Tibial nerve (tissue), 4 donors: ENCODE measurements at regions not wholly inside any gene's neighbourhood (a gene's known extent, or its start where the extent isn't known, plus 50 kb on each side); places are given as distances from the start of the nearest gene placed in this dataset.

ENCODE experiments used
- DNase-seq, 2 donors: peaks; one replicate each; pipeline ENCODE4 v3.0.0-alpha.2; 2019; ENCODE audit warnings: low spot score in 2 of 2
- H3K27ac ChIP-seq, 4 donors: fragments of 200-600 bp; sonication (generic) in 3 of 4; one replicate each; pipeline ENCODE4 v1.5.1; 2017 to 2019; ENCODE audit warnings: mild to moderate bottlenecking in 1 of 4
- H3K27me3 ChIP-seq, 2 donors: fragments of 200-600 bp; sonication (generic) in 1 of 2; one replicate each; pipeline versions ENCODE4 v1.5.1 to v1.6.0; 2017 to 2019
- H3K36me3 ChIP-seq, 3 donors: fragments of 200-600 bp; sonication (generic); one replicate each; pipeline ENCODE4 v1.5.1; 2018 to 2019
- H3K4me1 ChIP-seq, 4 donors: fragments of 200-600 bp; sonication (generic) in 3 of 4; one replicate each; pipeline ENCODE4 v1.5.1; 2017 to 2019
- H3K4me3 ChIP-seq, 4 donors: fragments of 200-600 bp; sonication (generic) in 3 of 4; one replicate each; pipeline ENCODE4 v1.5.1; 2017 to 2019; ENCODE audit warnings: mild to moderate bottlenecking in 1 of 4, moderate library complexity in 1 of 4
- H3K9me3 ChIP-seq, 4 donors: fragments of 200-600 bp; sonication (generic) in 3 of 4; one replicate each; pipeline ENCODE4 v1.5.1; 2017 to 2019
- EP300 ChIP-seq, 2 donors: sonication (generic); formaldehyde crosslinking; IDR thresholded peaks; one replicate each; pipeline ENCODE4 v1.6.1; 2017; ENCODE audit warnings: antibody characterized with exemption in 2 of 2, mild to moderate bottlenecking in 1 of 2
- POLR2A ChIP-seq, 2 donors: fragments of 450-650 bp; IDR thresholded peaks; one replicate each; pipeline ENCODE4 v1.6.1; 2017; ENCODE audit warnings: antibody characterized with exemption in 2 of 2, mild to moderate bottlenecking in 2 of 2, moderate library complexity in 2 of 2
- WGBS, 2 donors: methylation state at CpG; one replicate each; pipeline ENCODE4 v1.1.5; 2018; 5-methylcytosine and 5-hydroxymethylcytosine counted together
- TF ChIP-seq, protein P1 (sequence below), 5 experiments: fragments of 200-600 bp in 3 of 5; fragments of 450-650 bp in 2 of 5; sonication (generic) in 3 of 5; IDR thresholded peaks; one replicate each; pipeline ENCODE4 v1.5.1; 2016 to 2019; ENCODE audit warnings: antibody characterized with exemption in 5 of 5, mild to moderate bottlenecking in 3 of 5, moderate library complexity in 2 of 5

DNA sequence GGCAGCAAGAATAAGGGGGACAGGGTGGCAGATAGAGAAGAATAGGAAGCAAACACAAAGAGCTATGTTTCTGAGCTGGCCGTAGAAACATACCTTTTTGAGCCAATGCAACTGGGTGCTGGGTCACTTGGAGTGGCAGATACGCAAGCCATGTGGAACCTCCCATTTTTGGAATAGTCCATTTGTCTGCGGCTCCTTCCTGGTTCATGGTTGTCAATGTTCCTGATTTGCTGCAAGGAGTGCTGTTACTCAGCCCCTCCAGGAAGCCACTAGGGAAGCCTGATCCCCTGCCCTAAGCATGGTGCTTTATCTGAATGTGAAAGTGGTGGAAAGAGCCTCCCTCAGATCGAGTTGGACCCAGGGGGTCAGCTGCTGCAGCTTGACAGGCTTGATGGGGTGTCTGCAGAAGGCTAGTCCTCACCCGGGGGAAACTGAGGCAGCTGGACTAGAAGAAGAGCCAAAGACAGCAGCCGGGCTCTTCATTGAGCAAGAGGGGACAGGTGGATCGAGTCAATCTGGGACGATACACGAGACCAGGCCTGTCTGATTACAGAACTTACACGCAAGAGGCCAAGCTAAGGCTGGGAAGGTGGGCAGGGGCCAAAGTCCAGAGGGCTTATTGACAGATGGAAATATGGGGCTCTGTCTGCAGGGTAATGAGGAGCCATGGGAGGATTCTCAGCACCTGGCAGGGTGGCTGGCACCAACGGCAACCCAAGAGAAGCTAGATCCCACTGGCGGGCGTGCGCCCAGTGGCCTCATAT is 57.4 kb upstream of the CTNNBL1 start:
- H3K27me3 ChIP-seq: peaks cover 0 to 9% of the 10 kb centered on the region in 2 donors
- H3K9me3 ChIP-seq: peaks cover 0 to 42% (median 0%) of the 10 kb centered on the region in 4 donors
- H3K36me3 ChIP-seq: no peaks in the 10 kb centered on the region
- no peak overlapping the region for H3K4me3 ChIP-seq
- H3K4me1 ChIP-seq: no peaks in the 10 kb centered on the region
- DNase-seq: no peak
- TF ChIP-seq, protein P1, sequence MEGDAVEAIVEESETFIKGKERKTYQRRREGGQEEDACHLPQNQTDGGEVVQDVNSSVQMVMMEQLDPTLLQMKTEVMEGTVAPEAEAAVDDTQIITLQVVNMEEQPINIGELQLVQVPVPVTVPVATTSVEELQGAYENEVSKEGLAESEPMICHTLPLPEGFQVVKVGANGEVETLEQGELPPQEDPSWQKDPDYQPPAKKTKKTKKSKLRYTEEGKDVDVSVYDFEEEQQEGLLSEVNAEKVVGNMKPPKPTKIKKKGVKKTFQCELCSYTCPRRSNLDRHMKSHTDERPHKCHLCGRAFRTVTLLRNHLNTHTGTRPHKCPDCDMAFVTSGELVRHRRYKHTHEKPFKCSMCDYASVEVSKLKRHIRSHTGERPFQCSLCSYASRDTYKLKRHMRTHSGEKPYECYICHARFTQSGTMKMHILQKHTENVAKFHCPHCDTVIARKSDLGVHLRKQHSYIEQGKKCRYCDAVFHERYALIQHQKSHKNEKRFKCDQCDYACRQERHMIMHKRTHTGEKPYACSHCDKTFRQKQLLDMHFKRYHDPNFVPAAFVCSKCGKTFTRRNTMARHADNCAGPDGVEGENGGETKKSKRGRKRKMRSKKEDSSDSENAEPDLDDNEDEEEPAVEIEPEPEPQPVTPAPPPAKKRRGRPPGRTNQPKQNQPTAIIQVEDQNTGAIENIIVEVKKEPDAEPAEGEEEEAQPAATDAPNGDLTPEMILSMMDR (IDR thresholded peaks at IDR 0.05): no peak
- TF ChIP-seq POLR2A (IDR thresholded peaks at IDR 0.05) (no peak), EP300 (IDR thresholded peaks at IDR 0.05) (no peak)
- WGBS, 2 donors: 84 to 85% methylated on average over 13 of the region's 14 CpGs
- H3K27ac ChIP-seq: no peak overlapping the region

DNA sequence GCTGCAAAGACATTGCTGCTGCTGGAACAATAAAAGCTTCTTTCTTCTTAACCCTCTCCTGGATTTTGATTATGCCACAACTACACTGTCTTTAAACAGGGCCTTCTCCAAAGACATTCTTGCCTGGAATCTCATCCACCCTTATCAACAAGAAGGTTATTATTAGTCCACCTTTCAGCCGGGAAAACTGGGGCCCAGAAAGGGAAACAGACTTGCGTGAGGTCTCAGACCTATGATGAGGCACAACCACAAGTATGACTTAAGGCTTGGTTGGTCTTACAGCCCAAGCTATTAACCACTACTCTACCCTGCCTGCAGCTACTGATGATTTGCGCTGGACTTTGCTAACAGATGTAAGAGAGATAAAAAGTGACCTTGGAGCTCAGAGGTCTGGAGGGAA is 62.8 kb upstream of the CTNNBL1 start:
- Histone ChIP-seq H3K9me3 (peaks cover 0 to 26% (median 0%) of the 10 kb centered on the region in 4 donors), H3K27me3 (peaks cover 0 to 23% of the 10 kb centered on the region in 2 donors), H3K27ac (no peak overlapping the region), H3K36me3 (no peaks in the 10 kb centered on the region), H3K4me3 (no peak overlapping the region), H3K4me1 (no peaks in the 10 kb centered on the region)
- no peak for TF ChIP-seq POLR2A (IDR thresholded peaks at IDR 0.05)
- DNase-seq: no peak
- WGBS, 2 donors: 43 to 54% methylated on average over 3 of the region's 3 CpGs

DNA sequence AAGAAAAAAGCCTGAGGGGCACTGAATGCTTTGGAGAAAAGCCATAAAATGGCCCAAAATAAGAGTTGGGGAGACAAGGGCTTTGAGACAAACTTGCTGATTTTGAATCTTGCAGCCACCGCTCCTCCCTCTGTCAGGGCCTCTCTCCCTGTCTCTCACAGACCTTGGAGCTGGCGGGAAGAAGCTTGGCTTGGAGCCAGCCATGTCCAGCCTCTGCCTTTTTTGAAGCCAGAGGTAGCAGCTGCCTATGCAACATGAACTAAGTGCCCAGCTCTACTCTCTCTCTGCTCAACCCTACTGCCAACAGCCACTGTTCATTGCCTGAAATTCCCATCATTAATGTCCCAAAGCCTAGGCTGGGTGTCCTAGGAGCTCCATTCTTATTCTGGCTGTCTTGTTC is 63.7 kb upstream of the CTNNBL1 start:
- Histone ChIP-seq H3K36me3 (no peaks in the 10 kb centered on the region), H3K4me1 (no peaks in the 10 kb centered on the region), H3K27ac (no peak overlapping the region), H3K27me3 (peaks cover 0 to 23% of the 10 kb centered on the region in 2 donors), H3K9me3 (peaks cover 0 to 18% (median 0%) of the 10 kb centered on the region in 4 donors), H3K4me3 (no peak overlapping the region)
- 25 to 45% methylated on average over 2 of the region's 2 CpGs for WGBS, 2 donors
- no peak for DNase-seq
- TF ChIP-seq, protein P1 (IDR thresholded peaks at IDR 0.05): no peak
- TF ChIP-seq EP300 (IDR thresholded peaks at IDR 0.05) (no peak), POLR2A (IDR thresholded peaks at IDR 0.05) (no peak)

DNA sequence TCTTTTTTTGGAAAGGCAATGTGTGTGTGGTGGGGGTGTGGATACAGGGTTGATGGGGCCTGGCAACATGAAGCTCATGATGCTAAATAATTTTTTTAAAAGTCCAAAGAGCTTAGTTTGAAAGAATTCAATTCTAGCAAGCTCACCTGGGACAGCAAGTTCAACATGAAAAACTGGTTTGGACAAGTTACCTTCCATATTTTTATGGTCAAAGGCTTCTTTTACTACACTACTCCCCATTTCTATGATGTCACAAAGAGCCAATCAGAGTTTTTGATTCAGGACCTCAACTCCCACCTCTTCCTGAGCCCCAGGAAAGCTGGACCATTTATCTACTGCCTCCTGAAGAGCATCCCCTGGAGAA is 66.1 kb upstream of the CTNNBL1 start:
- Histone ChIP-seq H3K27me3 (peaks cover 0 to 30% of the 10 kb centered on the region in 2 donors), H3K36me3 (no peaks in the 10 kb centered on the region), H3K4me1 (no peaks in the 10 kb centered on the region), H3K4me3 (no peak overlapping the region), H3K27ac (no peak overlapping the region), H3K9me3 (no peaks in the 10 kb centered on the region)
- TF ChIP-seq, protein P1 (IDR thresholded peaks at IDR 0.05): no peak
- TF ChIP-seq POLR2A (IDR thresholded peaks at IDR 0.05): no peak
- no peak for TF ChIP-seq EP300 (IDR thresholded peaks at IDR 0.05)
- no peak for DNase-seq

DNA sequence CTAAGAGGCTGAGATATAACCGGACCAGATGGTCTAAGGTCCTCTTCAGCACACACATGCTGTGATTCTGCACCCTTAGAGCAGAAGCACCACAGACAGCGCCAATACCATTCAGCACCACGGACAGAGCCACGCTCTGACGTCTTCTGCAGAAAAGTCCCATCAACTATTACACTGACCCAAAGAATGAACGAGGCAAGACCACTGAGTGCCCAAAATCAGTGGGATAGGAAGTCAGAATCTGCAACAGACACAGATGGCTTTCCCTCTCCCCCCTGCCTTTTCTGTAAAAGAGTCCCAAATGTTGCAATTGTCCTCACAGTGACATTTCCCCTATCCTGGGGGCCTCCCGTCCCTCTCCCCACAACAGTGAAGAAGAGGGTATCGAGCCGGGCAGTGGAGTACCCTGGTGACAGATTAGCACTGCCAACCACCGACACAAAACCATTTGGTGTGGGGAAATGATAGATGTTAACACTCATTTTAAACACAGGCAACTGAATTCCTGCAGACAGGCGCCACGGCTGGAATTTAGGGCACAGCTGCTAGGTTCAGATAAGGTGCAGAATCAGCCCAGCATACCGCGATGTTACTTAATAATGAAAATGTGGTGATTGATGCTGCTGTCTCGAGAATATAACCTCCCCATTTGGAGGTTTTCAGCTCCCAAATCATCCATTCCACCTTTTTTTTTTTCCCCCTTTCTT is 66.6 kb upstream of the CTNNBL1 start:
- H3K27me3 ChIP-seq: peaks cover 0 to 32% of the 10 kb centered on the region in 2 donors

More for the DNA sequence above, 66.6 kb upstream of the CTNNBL1 start:
- Histone ChIP-seq H3K9me3 (no peaks in the 10 kb centered on the region), H3K36me3 (no peaks in the 10 kb centered on the region), H3K27ac (no peak overlapping the region), H3K4me3 (no peak overlapping the region), H3K4me1 (no peaks in the 10 kb centered on the region)
- 37 to 41% methylated on average over 15 of the region's 15 CpGs for WGBS, 2 donors
- peak in 1 of 2 donors; percentile 7 for DNase-seq
- no peak for TF ChIP-seq POLR2A (IDR thresholded peaks at IDR 0.05)
- TF ChIP-seq, protein P1 (IDR thresholded peaks at IDR 0.05): no peak
- no peak for TF ChIP-seq EP300 (IDR thresholded peaks at IDR 0.05)
